Dermis microvascular lymphatic vessel endothelial cell (primary cell): ENCODE measurements at regions not wholly inside any gene's neighbourhood (a gene's known extent, or its start where the extent isn't known, plus 50 kb on each side); places are given as distances from the start of the nearest gene placed in this dataset.
"Not testable (repeated sequence)": the region's sequence is repeated elsewhere in the genome, so short reads cannot be mapped to it uniquely, and the experiment has no call there.

Source experiments
- DNase-seq, 2 donors: peaks; one replicate each; pipeline versions ENCODE4 v3.0.0 to v3.0.0-alpha.2; 2010; ENCODE audit warnings: low read depth in 2 of 2

DNA sequence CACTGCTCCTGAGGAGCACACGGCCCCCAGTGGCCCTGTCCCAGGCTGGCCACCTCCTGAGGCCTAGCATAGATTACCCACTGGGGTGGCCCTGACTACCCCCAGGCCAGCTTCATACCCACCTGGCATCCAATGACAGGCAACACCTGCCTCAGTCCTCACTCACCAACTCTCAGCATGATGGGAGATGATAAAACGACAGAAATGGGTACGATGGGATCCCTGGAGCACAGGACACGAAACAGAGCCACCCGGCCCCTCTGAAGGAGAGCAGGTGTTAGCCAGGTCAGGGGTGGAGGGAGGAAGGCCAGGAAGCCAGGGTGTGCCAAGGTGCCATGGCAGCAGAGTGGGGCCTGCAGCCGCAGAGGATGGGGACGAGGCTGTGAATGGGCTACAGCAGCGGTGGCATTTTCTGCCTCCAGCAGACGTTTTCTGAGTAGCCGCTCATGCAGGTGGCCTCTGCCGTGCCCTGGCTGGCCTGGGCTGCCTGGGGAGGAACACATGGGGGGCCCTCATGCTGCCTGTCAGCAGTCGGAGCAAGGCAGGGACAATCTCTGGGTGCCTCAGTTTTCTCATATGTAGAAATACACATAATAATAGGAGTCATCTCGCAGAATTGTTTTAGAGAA is 50.2 kb upstream of the FGF3 start:
- no peak for DNase-seq

- no peak for DNase-seq
These were observed 51.5 kb upstream of the FGF3 start for GRCh38 chr11:69870766-69871165.

DNA sequence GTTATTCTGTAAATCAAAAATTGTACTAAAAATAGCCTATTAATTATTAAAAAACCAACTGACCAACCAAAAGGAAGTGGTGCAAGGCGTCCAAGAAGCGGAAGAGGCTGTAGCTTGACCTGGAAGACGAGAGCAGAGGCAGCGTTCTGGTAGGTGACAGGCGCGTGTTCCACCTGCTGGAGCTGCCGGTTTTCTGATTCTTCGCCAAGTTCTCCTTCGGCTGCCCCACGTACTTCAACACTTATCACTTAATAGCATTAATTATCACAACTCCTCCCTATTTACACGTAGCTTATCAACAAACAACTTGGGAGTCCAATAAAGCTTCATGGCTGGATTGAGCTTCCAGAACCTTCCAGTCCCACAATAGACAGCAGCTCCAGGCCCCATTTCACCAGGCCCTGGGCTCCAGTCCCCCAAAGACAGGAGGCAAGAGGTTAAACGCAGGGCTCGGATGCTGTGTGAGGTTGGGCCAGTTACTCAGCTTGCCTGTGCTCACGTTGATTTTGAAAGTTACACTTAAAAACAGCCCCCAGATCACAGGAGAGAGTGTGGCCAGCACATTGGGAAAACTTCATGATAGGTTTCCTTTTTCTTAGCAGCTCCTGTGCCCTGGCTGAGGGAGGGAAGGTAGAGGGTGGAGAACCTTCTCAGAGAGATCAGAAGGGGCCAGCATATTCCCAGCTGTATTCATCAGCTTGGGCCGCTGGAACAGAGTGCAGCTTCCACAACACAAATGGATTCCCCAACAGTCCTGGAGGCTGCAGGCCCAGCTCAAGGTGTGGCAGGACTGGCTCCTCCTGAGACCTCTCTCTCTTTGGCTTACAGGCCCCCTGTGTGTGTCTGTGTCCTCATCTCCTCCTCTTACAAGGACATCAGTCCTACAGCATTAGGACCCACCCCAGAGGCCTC is 54.2 kb upstream of the FGF3 start:
- DNase-seq = no peak

DNA sequence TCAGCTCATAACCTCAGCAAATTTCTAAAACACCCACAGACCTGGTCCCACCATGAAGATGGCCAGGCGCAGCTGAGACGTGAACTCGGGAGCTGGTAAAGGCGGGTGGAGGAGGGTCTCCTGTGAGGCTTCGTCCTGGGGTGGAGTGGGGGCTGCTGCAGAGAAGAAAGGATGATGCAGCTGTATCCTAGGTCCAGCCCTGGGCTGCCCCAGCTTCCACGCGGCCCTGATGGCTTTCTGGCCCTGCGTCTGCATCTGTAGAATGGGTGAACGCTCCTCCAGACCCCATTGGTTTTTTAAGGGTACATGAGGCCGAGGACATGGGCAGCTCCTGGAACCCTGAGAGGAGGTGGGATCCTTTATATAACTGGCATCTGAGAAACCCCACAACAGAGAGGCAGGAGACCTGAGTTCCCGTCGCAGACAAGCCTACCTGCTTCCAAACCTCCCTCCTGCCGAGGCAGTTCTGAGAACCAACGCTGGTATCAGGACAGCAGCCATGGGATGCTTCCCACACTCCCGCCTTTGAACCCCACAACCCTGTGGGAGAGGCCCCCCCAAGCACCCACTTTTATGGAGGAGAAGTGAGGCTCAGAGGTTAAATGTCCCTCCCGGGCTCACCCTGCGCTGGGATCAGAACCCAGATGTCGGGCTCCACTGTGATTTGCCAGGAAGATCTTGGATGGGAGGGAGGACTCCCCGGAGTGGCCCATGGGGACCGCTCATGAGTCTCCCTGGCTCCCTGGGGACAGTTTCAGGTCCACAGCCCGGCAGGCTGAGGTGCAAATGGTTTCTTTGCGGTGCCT is 55.2 kb upstream of the FGF3 start:
- DNase-seq = no peak

GRCh38 chr11:69874984-69875624 is 55.9 kb upstream of the FGF3 start:
- DNase-seq = no peak

DNA sequence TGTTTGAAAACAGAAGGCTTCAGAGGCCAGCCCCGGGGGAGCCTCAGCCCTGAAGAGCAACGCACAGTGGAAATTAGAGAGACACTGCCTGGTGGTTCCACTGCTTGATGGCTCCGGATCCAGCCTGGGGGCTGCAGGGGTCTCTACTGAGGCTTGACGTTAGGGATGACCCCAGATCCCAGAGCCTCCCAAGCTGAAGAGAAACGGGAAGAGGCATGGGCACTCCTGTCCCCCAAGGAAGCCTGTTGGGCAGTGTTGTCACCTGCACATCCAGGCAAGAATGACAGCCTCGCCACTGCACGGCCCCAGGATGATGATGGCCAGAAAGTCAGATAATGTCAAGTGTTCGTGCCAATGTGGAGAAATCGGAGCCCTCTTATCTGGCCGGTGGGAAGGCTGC is 56.8 kb upstream of the FGF3 start:
- no peak for DNase-seq

- DNase-seq = no peak
These were observed 58.0 kb upstream of the FGF3 start for GRCh38 chr11:69877235-69877634.

- not testable (repeated sequence) for DNase-seq
These were observed 58.5 kb upstream of the FGF3 start for GRCh38 chr11:69877704-69878103.

GRCh38 chr11:69878144-69878883 is 59.1 kb upstream of the FGF3 start:
- no peak for DNase-seq

- DNase-seq = no peak
These were observed 59.9 kb upstream of the FGF3 start for GRCh38 chr11:69878927-69879728.

DNA sequence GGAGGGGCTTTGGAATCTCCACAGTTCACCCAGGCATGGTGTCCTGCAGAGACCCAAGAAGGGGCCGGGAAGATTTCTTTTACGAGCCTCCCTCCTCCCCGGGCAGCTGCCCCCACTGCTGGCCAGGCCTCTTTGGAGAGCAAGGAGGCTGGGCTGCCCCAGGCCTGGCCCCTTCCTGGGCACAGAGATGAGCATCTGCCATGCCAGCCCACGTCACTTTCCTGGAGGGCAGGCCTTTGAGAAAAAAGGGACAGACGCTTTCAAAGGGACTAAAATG is 60.5 kb upstream of the FGF3 start:
- no peak for DNase-seq

DNA sequence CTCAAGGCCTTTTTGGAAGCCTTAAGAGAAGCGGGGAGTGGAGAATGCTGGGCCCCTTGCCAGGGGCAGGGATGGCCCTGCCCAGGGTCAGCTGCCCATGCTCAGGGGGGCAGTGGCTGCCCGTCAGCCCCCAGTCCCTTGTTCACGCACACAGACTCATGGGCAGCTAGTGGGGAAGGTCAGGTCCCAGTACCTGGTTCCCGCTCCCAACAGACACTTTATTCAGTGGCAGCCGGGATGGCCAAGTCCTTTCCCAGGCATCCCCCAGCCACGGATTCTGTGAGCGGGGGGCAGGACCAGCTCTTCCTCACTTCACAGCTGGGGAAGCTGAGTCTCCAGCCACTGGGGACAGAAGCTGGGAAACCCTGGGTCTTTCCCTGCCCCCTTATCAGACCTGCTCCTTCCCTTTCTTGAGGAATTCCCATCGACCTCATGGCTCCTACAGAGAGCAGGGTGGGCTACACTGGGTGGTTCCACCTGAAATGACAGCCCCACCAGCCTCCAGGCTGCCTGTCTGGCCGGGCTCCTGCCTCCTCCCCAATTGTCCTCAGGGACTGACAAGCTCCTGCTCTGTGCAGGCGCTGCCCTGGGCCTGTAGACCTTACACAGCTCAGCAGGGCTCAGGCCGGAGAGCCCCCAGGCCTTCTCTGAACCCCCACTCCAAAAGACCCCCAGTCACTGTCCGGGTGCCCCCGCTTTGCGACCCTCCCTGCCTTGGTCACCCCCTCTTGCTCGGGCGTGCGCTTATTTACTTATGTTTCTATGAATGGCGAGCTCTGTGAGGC is 61.0 kb upstream of the FGF3 start:
- DNase-seq = no peak

DNA sequence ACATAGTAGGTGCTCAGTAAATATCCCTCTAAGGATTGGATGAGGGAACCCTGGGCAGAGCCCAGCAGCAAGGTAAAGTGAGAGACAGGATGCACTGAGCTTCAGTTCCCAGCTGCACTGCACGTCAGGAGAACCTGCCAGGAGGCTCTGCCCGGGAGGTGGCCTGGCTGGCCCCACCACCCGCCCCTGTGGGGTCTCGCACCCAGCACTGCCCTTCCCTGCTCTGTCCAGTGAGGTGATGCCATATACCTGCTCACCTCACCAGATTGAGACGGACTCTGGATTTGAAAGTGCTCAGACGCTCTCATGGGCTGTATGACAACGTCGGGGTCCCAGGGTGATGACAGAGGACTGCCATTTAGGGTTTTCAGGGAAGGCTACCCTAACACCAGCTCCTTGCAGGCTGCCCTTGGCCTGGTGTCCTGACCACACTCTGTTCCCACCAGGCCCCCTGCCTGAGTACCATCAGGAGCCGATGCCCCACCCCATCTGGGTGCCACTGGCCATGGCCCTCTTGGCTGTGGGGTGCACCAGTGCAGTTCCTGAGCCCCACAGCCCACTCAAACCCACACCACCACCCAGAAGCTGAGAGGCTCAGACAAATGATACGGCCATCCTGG is 61.7 kb upstream of the FGF3 start:
- DNase-seq = no peak

DNA sequence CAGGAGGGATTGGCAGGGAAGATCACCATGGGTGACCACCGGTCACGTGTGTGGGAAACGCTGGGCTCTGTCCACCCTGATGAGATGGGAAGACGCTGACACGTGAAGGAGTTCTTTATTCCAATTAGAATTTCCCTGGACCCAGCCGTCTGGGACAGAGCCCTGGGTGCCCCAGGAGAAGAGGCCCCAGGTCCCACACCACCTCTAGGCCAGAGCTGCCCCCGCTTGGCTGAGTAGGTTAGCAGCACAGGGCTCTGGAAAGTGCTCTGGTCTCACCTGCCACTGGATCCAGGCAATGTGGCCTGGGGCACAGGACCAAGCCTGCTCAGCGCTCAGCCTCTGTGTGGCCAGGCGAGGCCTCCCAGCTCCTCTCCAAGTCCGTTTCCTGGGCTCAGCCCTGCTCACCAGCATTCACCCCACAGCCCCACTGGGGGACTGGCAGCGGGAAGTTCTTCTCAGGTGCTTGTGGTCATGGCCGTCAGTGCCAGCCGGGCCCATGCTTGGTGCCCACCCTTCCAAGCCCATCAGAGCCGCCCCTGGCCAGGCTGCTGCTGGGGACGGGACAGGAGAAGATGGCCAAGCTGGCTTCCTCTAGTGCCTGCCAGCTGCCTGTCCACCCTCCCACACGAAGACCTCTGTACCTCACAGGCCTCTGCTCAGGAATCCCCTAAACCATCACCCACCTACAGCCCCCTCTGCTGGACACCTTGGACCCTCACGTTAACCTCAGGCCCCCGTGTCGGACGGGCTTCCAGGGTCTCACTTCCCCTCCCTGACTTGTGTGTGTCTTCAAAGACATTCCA is 62.5 kb upstream of the FGF3 start:
- no peak for DNase-seq

DNA sequence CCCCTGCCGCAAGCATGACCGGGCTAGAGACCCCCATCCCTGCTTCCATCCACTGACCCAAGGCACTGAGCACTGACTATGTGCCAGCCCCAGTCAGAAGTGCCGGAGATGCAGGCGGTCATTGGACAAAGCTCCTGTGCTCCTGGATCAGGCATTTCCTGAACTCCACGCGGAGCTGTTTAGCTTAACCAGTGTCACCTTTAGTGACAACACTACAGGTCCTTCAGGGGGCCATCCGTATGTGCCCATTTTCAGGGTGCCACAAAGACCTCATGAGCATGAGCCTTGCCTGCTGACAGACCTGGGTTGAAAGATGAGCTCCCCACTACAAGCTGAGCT is 63.0 kb upstream of the FGF3 start:
- DNase-seq = no peak

- DNase-seq = no peak
These were observed 64.4 kb upstream of the FGF3 start for GRCh38 chr11:69883292-69884255.

DNA sequence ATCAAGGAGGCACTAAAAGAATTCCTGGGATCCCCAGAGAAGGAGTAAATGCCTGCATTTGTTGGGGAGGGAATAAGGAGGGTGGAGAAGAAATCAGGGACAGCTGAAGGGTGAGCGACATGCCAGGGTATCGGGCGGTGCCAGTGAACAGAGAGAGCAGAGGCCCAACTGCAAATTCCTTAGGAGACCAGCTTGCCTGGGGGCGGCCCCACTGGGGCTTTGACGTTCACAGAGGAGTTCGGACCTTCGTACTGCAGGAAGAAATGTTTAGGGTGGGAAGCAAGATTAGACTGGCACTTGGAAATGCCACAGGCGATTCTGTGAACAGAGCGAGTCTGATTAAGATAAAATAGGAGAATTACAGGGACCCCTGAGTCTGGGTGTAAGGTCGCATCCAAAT is 65.1 kb upstream of the FGF3 start:
- no peak for DNase-seq
